GM18519 (cell line): ENCODE measurements at regions not wholly inside any gene's neighbourhood (a gene's known extent, or its start where the extent isn't known, plus 50 kb on each side); places are given as distances from the start of the nearest gene placed in this dataset.
A peak's percentile ranks its signal among the peaks of the same experiment; 100 is the strongest.

Experiments
- ATAC-seq: cut with Tn5 transposase; IDR thresholded peaks from one replicate; pipeline ENCODE4 v1.9.1; 2021; ENCODE audit warnings: mild to moderate bottlenecking, moderate library complexity; ENCODE audit not compliant: unreplicated experiment, low FRiP score

DNA sequence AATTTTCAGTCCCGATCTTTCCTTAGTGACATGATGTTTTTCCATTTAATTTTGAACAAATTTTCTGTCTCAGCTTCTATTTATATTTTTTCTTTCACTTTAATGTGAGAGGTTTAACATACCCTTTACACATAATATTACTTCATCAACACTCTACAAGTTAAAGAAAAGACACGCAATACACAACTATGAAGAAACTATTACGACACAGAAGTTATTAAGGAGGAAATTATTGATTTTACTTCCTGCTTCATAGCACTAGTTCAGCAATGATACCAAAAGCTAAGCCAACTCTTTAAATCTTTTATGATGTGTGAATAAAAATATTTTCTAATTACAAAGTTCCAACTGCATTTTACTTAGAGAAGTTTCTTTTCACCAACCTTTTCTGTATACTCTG, 432.3 kb upstream of the DAB2 start:
- no peak for ATAC-seq

GRCh38 chr5:39854771-39855410, 430.1 kb upstream of the DAB2 start:
- ATAC-seq: no peak

GRCh38 chr5:39850291-39850690, 425.5 kb upstream of the DAB2 start:
- no peak for ATAC-seq

DNA sequence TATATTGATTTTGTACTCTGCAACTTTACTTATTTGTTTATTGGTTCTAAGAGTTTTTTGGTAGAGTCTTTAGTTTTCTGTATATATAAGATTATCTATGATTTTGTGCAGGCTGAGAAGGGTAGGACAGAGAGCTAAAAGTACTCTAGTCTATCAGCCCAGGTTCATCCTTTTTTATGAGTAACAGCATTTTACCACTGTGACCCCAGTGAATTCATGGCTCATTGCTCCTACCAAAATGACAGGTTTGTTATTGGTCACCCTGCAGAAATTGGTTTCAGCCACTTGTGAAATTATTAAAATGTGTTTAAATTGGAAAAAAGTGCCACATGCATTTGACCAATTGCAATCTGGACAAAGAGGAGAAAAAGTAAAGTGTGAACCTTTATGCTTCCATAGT, 421.4 kb upstream of the DAB2 start:
- no peak for ATAC-seq

DNA sequence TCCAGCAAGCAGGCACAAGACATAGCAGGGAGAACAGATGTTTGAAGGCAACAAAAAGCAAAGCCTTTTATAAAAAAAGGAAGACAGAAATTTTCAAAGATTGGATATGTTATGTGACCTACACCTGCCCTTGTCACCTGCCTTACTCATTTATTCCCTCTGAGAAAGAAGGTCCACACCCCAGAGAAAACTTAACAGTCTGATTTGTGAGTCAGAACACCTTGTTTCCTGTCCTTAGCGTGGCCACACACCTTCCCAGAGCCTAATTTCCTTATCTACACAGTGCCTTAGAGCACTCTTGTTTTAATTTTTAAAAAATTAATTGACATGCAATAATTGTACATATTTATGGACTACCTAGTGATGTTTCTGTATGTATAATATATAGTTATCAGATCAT, 419.0 kb upstream of the DAB2 start:
- no peak for ATAC-seq

DNA sequence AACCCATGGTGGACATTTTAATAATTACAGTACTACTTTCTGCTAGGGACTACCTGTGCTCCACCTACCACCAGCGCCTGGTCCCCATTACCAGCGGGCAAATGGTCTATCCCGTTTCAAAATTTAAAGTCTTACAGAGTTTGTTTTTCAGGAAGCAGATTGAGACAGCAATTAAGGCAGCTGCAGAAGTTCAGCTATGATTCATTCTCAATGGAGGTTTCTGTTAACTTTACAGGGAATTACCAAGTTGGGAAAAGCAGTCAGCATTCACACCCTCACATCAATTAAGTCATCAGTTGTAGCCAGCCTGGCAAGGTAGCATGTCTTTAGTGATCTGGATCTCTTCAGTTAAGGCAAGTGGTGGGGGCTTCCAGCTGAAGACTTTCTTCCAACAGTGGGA, 410.6 kb upstream of the DAB2 start:
- ATAC-seq: no peak

- no peak for ATAC-seq
Observed at GRCh38 chr5:39829441-39829840, 404.7 kb upstream of the DAB2 start.

DNA sequence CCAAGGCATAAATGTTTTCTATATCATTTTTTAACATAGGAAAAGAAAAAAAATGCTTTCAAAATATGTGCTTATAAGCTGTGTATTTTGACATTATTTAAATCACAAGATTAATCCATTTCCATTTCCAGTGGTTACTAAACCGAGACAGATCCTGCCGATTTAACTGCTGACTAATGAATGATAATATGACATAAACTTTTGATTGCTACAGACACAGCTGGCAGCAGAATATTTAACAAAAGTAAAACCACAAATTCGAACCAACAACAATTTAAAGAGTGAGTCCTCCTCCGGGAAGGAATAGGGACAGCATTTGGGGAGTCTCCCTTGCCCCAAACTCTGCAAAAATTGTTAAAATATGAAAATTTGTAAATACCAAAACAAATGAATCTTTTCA, 401.3 kb upstream of the DAB2 start:
- ATAC-seq: no peak

DNA sequence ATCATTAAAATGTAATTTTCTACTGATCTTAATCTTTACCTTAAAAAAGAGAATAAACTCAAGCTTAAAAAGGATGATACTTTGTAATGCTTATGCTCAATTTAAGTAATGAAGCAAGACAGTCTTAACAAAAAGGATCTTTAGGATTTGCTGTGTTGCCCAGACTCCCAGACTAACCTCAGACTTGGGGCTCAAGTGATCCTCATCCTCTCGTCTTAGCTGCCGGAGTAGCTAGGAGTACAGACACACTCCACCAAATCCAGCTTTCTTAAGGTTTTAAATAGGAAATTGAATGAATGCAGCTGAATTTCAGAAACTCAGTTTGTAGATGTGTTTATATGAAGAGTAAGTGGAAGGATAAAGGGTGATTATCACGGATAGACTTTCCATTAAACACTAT, 400.5 kb upstream of the DAB2 start:
- ATAC-seq: no peak

DNA sequence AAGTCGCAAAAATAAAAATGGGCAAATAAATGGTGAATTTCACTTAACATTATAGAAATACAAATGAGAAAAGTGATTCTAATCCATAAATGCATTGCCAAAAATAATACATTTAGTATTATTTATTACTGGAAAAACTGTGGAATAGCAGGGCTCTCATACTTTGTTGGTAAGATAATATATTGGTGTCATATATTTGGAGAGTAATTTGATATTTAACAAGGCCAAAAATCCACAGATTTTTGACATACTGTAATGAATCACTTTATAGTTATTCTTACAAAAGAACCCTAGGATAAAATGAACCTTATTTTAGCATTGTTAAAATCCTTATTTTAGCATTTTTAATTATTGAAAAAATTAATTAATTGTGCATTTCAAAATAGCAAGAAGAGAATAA, 397.2 kb upstream of the DAB2 start:
- ATAC-seq: no peak

GRCh38 chr5:39816866-39817265, 392.1 kb upstream of the DAB2 start:
- no peak for ATAC-seq

GRCh38 chr5:39816156-39816845, 391.5 kb upstream of the DAB2 start:
- ATAC-seq: no peak

DNA sequence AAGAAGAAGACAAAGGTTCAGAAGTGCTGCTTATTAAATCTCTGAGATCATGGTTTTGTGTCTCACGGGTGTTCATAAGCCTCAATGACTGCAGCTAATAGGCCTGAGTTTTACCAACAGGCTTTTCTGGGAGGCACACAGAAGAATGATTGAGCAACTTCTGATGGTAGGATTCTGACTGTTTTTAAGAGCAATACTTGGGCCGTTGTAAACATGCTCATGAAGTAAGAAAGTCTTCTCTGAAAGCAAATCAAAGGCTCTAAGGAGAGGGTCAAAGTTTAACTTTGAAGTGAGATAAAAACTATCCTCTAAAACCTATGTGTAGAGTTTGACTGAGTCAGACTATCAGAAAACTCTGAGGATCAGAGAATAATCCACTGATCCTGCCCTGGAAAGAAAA, 390.9 kb upstream of the DAB2 start:
- no peak for ATAC-seq

DNA sequence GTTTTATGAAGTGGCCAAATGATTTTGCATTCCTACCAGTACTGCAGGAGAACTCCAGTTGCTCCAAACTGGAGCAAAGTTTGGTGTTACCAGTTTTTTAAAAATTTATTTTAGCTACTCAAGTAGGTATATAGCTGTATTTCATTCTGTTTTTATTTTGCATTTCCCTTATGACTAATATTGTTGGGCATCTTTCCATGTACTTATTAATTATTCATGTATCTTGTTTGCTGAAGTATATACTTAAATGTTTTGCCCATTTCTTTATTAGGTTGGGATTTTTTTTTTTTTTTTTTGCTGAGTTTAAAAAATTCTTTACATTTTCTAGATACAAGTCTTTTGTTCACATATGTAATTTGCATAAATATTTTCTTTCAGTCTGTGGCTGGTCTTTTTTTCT, 386.6 kb upstream of the DAB2 start:
- no peak for ATAC-seq

DNA sequence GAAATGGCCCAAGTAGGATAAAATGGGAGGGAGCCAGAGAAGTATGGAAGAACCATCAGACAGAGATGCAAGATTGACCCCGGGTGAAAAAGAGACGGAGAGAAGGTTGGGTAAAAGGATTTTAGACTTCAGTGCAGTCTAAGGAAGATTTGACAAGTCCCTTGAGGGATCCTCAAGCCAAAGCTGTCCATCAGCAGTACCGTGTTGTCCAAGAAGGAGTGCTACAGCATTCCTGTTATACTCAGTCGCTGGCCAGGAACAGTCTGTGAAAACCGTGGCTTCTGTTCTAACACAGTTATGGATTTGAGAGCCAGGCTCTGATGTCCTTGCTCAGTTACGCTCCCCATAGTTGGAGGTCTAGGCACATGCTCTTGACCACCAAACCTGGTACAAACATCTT, 383.9 kb upstream of the DAB2 start:
- ATAC-seq: no peak

GRCh38 chr5:39801306-39801705, 376.5 kb upstream of the DAB2 start:
- no peak for ATAC-seq

GRCh38 chr5:39800042-39800601, 375.3 kb upstream of the DAB2 start:
- no peak for ATAC-seq

DNA sequence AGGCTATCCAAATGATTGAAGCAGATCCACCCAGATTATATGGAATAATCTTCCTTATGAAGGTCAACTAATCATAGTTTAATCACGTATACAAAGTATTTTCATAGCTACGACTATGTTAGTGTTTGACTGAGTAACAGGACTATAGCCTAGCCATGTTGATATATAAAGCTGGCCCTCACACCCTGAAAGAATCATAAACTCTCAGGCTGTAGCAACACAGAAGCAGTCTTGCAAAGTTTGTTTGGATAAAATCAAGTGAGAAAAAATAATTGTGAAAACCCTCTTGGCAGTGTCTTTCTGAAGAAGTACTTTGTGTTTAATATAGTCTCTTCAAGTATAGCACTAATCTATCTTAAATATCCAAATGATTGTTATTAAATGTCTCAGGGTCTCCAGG, 374.5 kb upstream of the DAB2 start:
- no peak for ATAC-seq

- no peak for ATAC-seq
Observed at GRCh38 chr5:39794513-39795210, 369.9 kb upstream of the DAB2 start.

- ATAC-seq: no peak
Observed at GRCh38 chr5:39785410-39785809, 360.6 kb upstream of the DAB2 start.

GRCh38 chr5:39783756-39784421, 359.1 kb upstream of the DAB2 start:
- peak; percentile 90 for ATAC-seq
